ENCODE measurements at regions not wholly inside any gene's neighbourhood (a gene's known extent, or its start where the extent isn't known, plus 50 kb on each side); places are given as distances from the start of the nearest gene placed in this dataset.

DNA sequence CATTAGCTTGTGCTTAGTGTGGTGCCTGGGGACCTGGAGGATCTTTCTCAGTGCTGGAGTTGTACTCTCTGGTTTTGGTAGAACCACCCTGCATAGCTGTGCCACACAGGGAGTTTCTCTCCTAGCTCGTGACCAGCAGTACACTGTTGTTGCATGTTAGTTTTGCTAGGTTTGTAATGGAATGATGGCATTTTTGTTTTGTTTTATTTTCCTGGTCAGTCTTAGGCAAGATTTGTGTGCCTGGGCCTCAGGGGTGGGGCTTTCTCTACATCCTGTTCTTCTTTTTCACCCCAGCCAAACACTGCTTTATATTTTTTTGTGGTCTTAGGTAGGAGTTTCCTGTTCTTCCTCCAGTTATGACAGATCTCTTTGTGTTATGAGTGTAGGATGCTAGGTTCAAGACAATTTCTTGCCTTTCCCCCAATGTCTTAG lies 534.5 kb upstream of the KCNMB2 start:
- peak; percentile 50 to 85 (median 78) for DNase-seq

- no peak for DNase-seq
Measured at GRCh38 chr3:178002113-178002512, 534.1 kb upstream of the KCNMB2 start.

- peak; percentile 29 to 57 (median 44) for DNase-seq
Measured at GRCh38 chr3:178003756-178004155, 532.5 kb upstream of the KCNMB2 start.

GRCh38 chr3:178005961-178006360 lies 530.3 kb upstream of the KCNMB2 start:
- no peak for DNase-seq

GRCh38 chr3:178010306-178010705 lies 525.9 kb upstream of the KCNMB2 start:
- peak in 2 of 4 experiments; percentile 60 to 68 for DNase-seq

- DNase-seq = no peak
Measured at GRCh38 chr3:178019645-178020044, 516.6 kb upstream of the KCNMB2 start.

DNA sequence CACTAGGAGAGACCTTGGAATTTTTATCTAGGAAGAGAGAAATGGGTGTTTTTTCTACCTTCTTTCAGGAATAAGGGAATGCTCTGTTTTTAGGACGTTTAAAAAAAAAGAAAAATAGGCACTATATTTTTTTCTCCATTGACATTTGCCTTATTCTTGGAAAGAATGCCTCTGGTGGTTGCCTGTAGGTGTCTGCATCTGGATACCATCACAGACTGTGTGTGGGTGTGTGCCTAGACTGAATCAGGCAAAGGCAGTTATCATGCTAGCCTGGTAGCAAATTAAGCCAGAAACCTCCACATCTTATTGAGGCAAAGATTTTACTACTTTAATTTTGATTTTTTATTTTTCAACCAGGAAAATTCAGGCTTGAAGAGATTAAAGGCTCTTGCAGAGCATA lies 513.6 kb upstream of the KCNMB2 start:
- peak in 1 of 4 experiments; percentile 8 for DNase-seq

DNA sequence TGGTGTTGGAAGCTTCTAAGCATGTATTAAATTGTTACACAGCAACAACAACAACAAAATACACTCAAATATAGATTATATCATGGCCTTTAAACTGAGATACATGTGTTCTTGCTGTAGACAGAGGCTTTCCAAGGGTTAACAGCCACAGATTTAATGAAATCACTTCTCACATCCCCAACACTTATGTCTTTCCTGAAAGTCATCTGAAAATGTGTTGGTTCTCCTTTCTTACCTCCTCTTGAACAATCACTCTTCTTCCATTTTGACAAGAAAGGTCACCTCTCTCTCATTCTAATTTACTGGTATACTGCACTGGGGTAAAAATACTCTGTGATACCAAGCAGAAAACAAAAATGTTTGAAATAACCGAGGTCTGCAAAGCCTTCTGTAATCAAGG lies 507.3 kb upstream of the KCNMB2 start:
- DNase-seq = no peak

DNA sequence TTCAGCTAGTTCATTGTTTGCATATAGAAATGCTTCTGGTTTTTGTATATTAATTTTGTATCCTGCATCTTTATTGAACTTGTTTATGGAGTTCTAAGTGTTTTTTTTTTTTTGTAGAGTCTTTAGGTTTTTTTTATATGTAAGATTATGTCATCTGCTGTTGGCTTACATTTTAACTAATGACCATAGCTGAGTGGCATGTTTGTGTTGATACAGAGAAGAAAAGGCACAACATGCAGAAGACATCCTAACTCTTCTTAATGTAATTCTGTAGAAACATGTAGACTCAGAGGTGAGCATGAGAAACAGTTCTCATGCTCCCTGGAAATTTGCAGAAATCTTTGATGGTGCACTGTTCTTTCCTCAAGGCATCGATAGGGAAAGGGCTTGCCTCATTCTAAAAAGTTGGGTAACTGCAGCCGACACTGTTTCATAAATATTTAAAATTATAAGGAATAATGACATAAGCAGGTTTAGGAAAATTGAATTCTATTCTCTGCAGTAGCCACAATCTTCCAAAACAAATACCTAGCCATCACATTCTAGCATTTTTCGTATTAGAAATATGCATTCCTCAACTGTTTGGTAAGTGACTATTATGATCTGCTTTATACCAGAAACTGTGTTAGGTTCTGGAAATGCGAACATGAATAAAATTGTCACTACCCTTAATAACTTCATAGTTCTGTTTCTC lies 499.6 kb upstream of the KCNMB2 start:
- DNase-seq = no peak

DNA sequence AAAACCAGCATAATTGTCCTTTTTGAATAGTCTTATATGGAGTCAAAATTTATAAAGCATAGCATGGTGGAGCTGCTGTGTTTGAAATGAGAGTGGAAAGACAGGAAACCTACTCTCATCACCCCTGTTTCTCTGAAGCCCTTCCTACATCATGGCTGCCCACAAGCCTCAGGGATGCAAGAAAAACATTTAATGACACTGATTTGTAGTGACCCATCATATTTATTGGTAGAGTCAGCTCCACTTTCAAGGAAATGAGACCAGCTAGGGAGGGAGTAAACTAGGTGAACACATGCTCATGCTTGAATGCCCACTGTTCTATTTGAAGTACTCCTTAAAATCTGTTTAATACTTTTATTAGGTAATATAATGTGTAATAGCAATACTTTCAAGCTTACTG lies 494.3 kb upstream of the KCNMB2 start:
- no peak for DNase-seq

DNA sequence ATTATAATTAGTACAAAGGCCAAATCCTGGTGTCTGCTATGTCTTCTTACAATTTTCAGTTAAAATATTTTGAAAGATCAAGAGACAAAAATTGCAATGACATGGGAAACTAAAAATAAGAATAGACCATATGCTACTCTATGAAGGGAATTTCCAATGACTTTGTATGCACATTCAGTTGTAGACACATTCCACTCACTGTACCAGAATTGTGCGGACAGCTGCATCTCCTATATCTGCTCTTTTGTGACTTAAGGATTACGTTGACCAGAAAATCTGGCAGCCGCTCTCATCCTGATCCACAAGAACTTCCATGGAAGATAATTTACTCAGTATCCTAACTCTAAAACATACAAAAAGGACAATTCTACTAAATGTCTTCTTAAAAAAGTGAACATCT lies 493.9 kb upstream of the KCNMB2 start:
- no peak for DNase-seq

DNA sequence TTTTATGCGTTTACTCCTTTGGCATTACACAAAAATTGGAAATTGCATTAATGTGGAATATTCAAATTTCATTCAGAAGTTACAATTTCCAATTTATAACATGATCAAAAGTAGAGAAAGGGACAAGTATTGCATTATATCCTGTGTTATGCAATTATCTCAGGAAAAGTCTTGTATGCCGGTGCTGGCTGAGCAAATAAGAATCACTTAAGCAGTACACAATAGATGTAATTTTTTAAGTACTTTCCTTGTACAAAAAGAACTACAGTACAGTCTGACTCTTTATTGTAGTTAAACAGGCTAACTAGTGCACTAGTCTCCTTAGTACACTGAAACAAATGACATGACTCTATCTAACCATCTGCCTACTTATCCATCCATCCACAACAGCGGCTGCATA lies 493.2 kb upstream of the KCNMB2 start:
- DNase-seq = peak in 1 of 4 experiments; percentile 5

DNA sequence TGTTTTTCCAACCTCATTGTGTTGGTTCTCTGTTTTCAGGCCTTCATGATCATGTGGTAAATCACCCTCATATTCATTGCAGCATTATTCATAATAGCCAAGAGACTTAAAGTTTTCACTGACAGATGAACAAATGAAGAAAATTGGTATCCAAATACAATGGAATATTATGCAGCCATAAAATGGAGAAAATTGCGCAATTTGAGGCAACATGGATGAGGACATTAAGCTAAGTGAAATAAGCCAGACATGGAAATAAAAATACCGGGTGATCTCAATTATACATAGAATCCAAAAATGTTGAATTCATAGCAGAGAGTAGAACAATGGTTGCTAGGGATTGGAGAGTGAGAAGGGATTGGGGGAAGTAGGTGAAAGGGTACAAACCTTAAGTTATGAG lies 491.9 kb upstream of the KCNMB2 start:
- DNase-seq = no peak

GRCh38 chr3:178047496-178047895 lies 488.7 kb upstream of the KCNMB2 start:
- DNase-seq = no peak

- no peak for DNase-seq
Measured at GRCh38 chr3:178048768-178049167, 487.5 kb upstream of the KCNMB2 start.

DNA sequence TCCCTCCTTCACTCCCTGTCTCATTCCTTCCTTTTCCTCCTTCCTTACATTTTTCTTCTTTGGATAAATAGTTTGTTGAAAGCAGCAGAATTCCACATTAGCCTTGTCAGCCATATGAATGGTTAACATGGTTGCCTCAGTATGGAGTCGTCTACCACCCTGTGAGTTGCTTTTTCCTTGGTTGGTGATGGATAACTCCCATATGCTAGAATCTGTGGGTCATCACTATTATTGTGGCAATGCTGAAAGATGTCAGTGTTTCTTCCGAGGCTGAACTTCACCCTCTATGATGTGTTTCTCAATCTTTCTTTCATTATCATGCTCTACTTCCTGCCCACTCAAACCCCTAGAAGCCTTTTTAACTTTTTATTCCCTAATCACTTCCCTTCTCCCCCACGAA lies 481.8 kb upstream of the KCNMB2 start:
- DNase-seq = no peak

DNA sequence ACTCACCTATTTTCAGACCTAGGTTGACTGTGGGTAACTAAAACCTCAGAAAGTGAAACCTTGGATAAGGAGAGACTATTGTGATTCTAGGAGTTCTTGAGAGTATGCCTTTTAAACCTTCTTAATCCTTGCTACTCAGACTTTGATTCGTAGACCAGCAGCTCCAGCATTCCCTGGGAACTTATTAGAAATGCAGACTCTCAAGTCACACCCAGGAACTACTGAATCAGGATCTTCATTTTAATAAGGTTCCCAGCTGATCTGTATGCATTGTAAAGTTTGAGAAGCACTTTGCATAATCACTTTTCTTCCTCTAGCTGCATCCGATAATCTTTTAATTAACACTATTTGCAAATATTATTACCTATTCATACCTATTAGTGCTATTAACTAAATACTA lies 480.3 kb upstream of the KCNMB2 start:
- DNase-seq = no peak

DNA sequence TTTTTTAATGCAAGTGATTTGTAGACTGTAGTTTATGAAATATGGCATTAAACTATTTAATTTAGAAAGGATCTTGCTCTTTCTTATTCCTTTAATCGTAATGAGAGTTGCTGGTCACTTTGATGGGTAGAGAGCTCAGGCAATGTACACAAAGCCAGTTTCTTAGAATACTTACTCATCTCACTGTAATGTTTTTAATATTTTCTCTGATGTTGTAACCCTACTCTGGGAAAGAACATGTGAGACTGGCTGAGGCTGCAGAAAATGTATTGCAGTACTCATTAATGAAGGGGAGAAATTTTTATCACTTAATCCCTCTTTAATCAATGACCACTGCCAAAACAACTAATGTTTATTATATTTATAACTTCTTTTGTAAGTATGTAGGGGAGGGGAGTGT lies 479.4 kb upstream of the KCNMB2 start:
- no peak for DNase-seq

DNA sequence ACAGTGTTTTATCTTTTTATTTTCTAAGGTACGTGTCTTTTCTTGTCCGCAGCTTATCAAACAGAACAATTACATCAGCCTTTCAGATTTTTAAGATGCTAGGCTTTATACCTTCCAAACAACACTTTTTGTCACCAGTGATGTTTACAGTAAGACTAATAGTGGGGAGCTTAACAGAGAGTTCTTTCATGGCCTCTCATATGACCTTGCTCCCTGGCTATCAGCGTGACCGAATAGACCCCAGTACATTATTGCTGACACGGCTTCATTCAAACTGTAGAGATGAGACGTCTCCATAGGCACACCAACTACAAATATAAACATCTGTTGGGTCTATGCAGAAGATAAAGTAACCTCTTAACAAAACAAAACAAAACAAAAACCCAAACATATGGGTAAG lies 477.6 kb upstream of the KCNMB2 start:
- DNase-seq = no peak

GRCh38 chr3:178059119-178059518 lies 477.1 kb upstream of the KCNMB2 start:
- no peak for DNase-seq

DNA sequence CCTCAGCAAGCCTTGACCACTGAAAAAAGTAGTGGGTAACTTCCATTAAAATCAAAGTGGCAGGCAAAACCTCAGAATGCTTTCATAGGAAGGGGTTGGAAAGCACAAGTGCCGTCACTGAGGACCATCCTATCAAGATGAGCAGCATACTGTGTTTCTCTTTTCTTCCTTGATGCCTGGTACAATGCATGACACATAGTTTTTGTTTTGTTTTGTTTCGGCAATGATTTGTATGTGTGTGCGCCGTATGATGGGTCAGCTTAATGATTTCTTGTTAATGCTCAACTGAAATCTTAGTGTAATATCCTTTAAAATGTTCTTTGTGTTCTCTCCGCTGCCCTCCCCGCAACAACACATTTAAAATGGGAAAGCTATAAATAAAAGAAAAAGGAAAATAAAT lies 476.4 kb upstream of the KCNMB2 start:
- no peak for DNase-seq

- no peak for DNase-seq
Measured at GRCh38 chr3:178060407-178060806, 475.8 kb upstream of the KCNMB2 start.

GRCh38 chr3:178062126-178062525 lies 474.1 kb upstream of the KCNMB2 start:
- DNase-seq = no peak

- peak in 2 of 4 experiments; percentile 22 to 33 for DNase-seq
Measured at GRCh38 chr3:178063461-178063860, 472.8 kb upstream of the KCNMB2 start.

DNA sequence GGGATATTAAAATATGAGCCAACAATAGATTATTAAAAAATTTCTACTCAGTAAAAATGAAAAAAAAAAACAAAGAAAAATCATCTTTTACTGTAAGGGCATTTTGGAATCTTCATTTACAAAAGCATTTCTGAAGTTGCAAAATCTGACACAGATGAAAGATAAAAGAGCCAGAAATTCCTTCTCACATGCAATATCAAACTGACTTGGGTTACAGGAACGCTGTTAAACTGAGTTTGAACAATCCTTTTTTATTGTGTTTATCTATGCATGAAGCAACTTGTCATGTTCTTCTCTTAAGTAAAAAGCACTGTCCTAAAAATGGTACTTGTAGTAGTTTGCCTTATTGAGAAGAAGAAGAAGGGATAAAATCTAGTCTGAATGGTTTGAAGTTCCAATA lies 468.5 kb upstream of the KCNMB2 start:
- DNase-seq = no peak
